ENCODE measurements at regions not wholly inside any gene's neighbourhood (a gene's known extent, or its start where the extent isn't known, plus 50 kb on each side); places are given as distances from the start of the nearest gene placed in this dataset.

DNA sequence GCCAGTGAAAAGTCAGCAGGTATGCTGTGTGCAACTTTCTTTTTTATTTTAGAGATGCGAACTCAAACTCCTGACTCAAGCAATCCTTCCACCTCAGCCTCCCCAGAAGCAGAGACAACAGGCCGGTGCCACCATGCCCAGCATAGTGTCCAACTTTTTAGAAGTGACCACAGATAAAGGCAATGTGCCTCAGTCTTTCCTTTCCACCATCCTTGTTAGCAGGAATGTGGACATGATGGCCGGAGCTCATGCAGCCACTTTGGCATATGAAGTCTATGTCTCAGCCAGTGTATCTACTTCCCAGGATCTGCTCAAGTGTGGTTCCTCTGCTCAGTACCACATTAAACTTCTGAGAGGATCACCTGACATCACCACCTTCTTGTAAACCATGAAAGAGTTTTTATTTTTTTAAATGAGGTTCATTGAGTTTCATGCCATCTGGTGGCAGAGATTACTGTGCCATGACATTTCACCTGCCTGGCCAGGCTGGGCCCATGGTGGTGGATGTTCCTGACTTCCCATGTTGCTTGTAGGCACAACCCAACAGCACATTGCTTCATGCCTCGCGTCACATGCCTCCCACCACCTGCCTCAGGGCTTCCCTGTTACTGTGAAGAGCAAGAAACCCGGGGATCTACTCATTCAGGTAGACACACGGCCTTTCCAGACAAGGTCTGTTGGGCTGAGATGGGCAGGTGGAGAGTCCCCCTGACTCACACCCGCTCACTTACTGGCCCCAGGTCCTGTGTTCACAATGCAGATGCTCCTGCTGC, 216.5 kb downstream of the LY86 start:
- peak overlapping the region in 3 of 11 experiments; percentile 57 to 74 (median 71); a peak in 6 of 22 replicates for H3K4me2 ChIP-seq
- H3K4me1 ChIP-seq: peaks cover 56 to 74% (median 63%) of the 10 kb centered on the region in 10 experiments
- no peak overlapping the region for H3K4me3 ChIP-seq
- H3K9me3 ChIP-seq (replicated peaks in 1 of 11): peaks cover 0 to 10% (median 6%) of the 10 kb centered on the region in 11 experiments; a peak in 8 of 22 replicates
- H4K20me1 ChIP-seq: no peaks in the 10 kb centered on the region
- peak overlapping the region in 1 of 11 experiments; percentile 15; a peak in 1 of 22 replicates for H3K27ac ChIP-seq
- H3K27me3 ChIP-seq: peaks cover 0 to 6% (median 0%) of the 10 kb centered on the region in 11 experiments; a peak in 1 of 22 replicates
- no peak overlapping the region for H3K9ac ChIP-seq
- TF ChIP-seq Cebpa-rat (IDR thresholded peaks at IDR 0.05): no peak
- H3K36me3 ChIP-seq: no peaks in the 10 kb centered on the region

DNA sequence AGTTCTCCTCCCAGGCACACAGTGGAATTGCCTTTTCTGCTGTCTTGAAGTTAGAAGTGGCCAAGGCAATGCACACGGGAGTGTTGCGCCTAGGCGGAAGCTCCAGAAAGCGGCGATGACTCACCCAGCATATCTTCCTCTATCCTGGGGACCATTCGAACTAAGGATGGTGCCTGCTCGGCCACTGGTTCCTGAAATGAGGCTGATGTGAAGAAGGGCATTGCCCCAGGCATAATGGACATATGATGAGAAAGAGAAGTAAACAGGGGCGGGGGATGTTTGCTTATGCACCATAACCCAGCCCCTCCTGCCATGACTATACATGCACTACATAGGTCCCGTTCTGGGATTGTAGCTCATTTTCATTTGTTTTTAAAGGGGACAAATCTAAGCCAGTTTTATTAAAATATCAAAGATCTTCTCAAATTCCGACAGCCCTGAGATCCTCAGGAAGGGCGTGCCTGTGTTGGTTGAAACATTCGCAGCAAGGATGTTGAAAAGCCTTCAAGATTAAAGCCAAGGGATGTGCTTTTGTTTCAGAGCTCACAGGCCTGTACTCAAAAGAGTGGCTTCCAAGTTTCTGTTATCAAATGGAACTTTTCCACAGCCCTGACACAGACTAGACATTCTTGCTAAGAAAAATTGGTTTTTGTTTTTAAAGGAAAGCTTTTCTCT, 218.5 kb downstream of the LY86 start:
- Histone ChIP-seq H3K4me1 (peaks cover 50 to 68% (median 57%) of the 10 kb centered on the region in 10 experiments), H3K9ac (no peak overlapping the region), H3K27me3 (peaks cover 0 to 6% (median 0%) of the 10 kb centered on the region in 11 experiments; a peak in 1 of 22 replicates), H4K20me1 (no peaks in the 10 kb centered on the region), H3K36me3 (no peaks in the 10 kb centered on the region), H3K9me3 (replicated peaks in 1 of 11) (peaks cover 0 to 10% (median 6%) of the 10 kb centered on the region in 11 experiments; a peak in 8 of 22 replicates), H3K27ac (no peak overlapping the region; a peak in 1 of 22 replicates), H3K4me2 (peak overlapping the region; percentile 40 to 74 (median 57)), H3K4me3 (no peak overlapping the region)
- TF ChIP-seq Cebpa-rat (IDR thresholded peaks at IDR 0.05): no peak

DNA sequence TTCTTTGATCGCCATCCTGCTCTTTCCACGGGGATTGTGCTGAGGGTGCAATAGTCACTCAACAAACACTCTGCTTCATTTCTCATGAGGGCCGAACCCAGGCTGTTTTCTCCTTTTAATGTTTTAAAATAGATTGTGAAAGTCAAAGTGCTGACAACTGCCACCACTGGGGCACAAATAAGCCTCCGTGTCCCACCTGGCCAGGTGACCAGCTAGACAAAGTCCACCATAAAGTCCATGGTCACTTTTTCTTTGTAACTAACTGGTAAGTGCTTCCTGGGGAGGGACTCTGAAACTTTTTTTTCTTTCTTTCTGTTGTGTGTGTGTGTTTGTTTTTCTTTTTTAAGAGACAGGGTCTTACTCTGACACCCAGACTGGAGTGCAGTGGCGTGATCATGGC, 219.8 kb downstream of the LY86 start:
- Histone ChIP-seq H4K20me1 (no peaks in the 10 kb centered on the region), H3K4me1 (peaks cover 47 to 61% (median 52%) of the 10 kb centered on the region in 10 experiments), H3K36me3 (no peaks in the 10 kb centered on the region), H3K9me3 (replicated peaks in 1 of 11) (peaks cover 0 to 10% (median 6%) of the 10 kb centered on the region in 11 experiments; a peak in 8 of 22 replicates), H3K27ac (no peak overlapping the region), H3K27me3 (peaks cover 0 to 4% (median 0%) of the 10 kb centered on the region in 11 experiments; a peak in 1 of 22 replicates), H3K4me2 (no peak overlapping the region), H3K4me3 (no peak overlapping the region), H3K9ac (no peak overlapping the region)
- TF ChIP-seq Cebpa-rat (IDR thresholded peaks at IDR 0.05): no peak

DNA sequence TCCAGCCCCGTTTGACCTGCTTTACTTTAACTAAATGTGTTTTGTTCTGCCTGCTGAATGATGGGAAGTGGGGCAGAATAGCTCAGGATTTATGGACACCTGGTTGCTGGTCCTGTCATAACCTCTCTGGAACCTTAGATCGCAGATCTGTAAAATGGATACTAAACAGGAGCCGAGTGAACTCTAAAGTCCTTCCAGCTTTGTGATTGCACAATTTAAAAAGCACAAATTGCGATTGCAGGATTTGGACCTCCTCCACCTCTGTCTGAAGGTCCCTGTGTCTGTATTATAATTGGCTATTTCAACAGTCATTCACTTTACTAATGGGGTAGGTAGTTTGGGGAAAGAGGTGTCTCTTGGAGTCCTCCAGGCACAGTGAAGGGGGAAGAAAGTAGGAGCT, 220.4 kb downstream of the LY86 start:
- peaks cover 44 to 61% (median 51%) of the 10 kb centered on the region in 10 experiments for H3K4me1 ChIP-seq
- no peaks in the 10 kb centered on the region for H4K20me1 ChIP-seq
- H3K27ac ChIP-seq: no peak overlapping the region
- no peak overlapping the region for H3K4me3 ChIP-seq
- H3K9me3 ChIP-seq (replicated peaks in 1 of 11): peaks cover 0 to 10% (median 6%) of the 10 kb centered on the region in 11 experiments; a peak in 8 of 22 replicates
- peak in 1 of 11 experiments; percentile 45; a peak in 1 of 22 replicates for TF ChIP-seq Cebpa-rat (IDR thresholded peaks at IDR 0.05)
- H3K4me2 ChIP-seq: no peak overlapping the region
- H3K9ac ChIP-seq: no peak overlapping the region
- no peaks in the 10 kb centered on the region for H3K36me3 ChIP-seq
- no peaks in the 10 kb centered on the region for H3K27me3 ChIP-seq

DNA sequence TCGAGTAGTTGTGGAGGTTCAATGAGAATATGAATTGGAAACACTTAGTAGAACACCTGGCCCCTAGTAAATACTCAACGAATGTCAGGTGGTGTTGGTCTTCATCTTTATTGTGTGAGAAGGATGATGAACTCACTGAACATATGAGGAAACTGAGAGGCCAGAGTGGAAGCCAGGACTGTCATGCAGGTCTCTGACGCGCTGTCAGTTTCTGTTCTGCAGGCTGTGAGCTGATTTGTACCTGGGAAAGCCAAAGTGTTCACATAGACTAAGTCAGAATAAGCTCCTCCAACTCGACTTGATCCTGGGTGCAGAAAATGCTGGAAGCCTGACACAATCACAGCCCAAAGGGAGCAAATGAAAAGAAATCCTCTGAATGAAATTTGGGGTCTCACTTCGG, 222.2 kb downstream of the LY86 start:
- H3K4me2 ChIP-seq: peak overlapping the region; percentile 79 to 96 (median 86)
- peak overlapping the region in 7 of 11 experiments; percentile 38 to 54 (median 47); a peak in 10 of 22 replicates for H3K9ac ChIP-seq
- peak overlapping the region in 9 of 10 experiments; percentile 40 to 59 (median 49); a peak in 15 of 20 replicates for H3K4me3 ChIP-seq

DNA sequence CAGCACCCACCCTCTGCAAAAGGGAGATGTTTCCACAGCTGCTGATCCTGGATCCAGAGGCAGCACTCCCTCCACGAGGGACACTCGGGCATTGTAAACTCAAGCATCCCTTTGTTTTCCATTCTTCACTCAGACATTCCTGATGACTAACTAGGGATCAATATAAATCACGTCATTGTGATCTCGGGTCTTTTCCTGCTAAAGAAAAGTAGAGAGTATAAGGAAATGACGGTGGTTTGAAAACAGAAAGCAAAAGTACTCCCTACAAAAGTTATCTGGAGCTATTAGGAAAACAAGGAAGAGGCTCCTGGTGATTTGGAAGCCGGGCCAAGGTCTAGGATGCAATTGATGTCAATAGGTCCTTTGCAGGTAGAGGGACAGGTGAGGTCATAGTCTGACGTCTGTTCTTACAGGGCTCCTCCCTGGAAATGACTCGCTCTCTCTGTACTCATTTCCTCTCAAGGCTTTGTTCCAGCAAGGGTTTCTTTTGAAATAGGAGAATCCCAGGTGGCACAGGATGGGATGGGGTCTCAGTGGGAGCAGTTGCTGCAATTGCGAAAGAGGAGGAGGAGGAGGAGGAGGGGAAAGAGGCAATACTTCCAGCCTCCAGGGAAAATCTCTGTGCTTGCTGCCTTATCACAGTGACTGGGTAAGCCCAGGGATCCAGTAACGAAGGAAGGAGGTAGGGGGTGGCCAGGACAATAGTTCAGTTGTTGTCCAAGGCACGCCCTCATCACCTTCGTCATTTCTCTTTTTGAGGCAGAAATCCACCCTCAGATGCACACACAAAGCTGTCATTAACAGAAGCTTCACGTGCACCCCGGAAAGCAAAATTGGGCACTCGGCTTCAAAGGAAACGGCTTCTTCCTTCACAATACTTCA, 222.8 kb downstream of the LY86 start:
- peak overlapping the region in 10 of 11 experiments; percentile 8 to 70 (median 57); a peak in 20 of 22 replicates for H3K27ac ChIP-seq
- no peaks in the 10 kb centered on the region for H3K36me3 ChIP-seq
- H4K20me1 ChIP-seq: no peaks in the 10 kb centered on the region
- no peaks in the 10 kb centered on the region for H3K9me3 ChIP-seq (replicated peaks in 1 of 11)
- peak overlapping the region; percentile 40 to 59 (median 48) for H3K4me3 ChIP-seq
- H3K4me1 ChIP-seq: peaks cover 43 to 59% (median 49%) of the 10 kb centered on the region in 10 experiments
- no peaks in the 10 kb centered on the region for H3K27me3 ChIP-seq
- peak in 4 of 11 experiments; percentile 52 to 87 (median 64); a peak in 7 of 22 replicates for TF ChIP-seq Cebpa-rat (IDR thresholded peaks at IDR 0.05)
- peak overlapping the region; percentile 25 to 59 (median 48); a peak in 19 of 22 replicates for H3K9ac ChIP-seq
- H3K4me2 ChIP-seq: peak overlapping the region; percentile 79 to 96 (median 86)

More for the DNA sequence above, 222.2 kb downstream of the LY86 start:
- H3K4me1 ChIP-seq: peaks cover 50 to 63% (median 55%) of the 10 kb centered on the region in 10 experiments
- no peaks in the 10 kb centered on the region for H3K9me3 ChIP-seq (replicated peaks in 1 of 11)
- no peaks in the 10 kb centered on the region for H4K20me1 ChIP-seq
- no peaks in the 10 kb centered on the region for H3K27me3 ChIP-seq
- TF ChIP-seq Cebpa-rat (IDR thresholded peaks at IDR 0.05): no peak
- H3K27ac ChIP-seq: peak overlapping the region in 9 of 11 experiments; percentile 41 to 70 (median 57); a peak in 16 of 22 replicates
- no peaks in the 10 kb centered on the region for H3K36me3 ChIP-seq

DNA sequence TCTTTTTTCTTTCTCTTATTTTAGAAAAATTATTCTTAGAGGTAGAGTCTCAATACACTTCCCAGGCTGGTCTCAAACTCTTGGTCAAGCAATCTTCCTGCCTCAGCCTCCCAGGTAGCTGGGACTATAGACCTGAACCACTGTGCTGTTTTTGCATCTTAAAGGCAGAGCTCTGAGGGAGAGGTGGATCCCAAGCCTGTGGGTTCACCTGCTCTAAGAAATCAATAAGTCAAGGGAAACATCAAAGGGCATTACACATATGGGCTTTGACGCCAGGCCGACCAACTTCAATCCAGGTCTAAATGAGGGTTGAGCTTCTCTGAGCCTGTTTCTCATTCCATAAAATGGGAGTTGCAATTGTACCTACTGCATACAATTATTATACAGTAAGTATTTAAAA, 223.9 kb downstream of the LY86 start:
- Histone ChIP-seq H4K20me1 (no peaks in the 10 kb centered on the region), H3K36me3 (no peaks in the 10 kb centered on the region), H3K9ac (peak overlapping the region in 2 of 11 experiments; percentile 38 to 54; a peak in 3 of 22 replicates), H3K27me3 (no peaks in the 10 kb centered on the region), H3K4me3 (no peak overlapping the region), H3K27ac (peak overlapping the region in 5 of 11 experiments; percentile 41 to 64 (median 57); a peak in 6 of 22 replicates), H3K4me1 (peaks cover 35 to 50% (median 43%) of the 10 kb centered on the region in 10 experiments), H3K4me2 (peak overlapping the region; percentile 79 to 96 (median 86); a peak in 21 of 22 replicates), H3K9me3 (replicated peaks in 1 of 11) (no peaks in the 10 kb centered on the region)
- no peak for TF ChIP-seq Cebpa-rat (IDR thresholded peaks at IDR 0.05)

DNA sequence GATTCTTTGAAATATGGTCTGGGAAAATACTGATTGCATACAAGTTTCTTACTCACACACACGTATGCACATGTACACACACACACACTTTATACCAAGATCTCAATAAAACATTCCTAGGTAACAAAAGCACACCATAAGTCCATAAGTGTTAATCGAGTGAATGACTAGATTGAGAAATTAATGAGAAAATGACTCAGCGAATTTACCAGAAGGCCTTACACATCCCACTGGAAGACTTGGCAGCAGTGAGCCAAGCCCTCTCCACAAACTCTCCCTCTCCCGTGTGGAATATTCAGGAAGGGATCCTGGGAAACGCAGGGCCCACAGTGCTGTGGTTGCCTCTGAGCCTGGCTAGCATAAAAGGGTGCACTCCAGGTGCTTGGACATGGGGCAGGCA, 227.2 kb downstream of the LY86 start:
- Histone ChIP-seq H3K27me3 (peaks cover 0 to 7% (median 0%) of the 10 kb centered on the region in 11 experiments; a peak in 1 of 22 replicates), H3K4me3 (no peak overlapping the region), H3K9ac (no peak overlapping the region), H3K4me1 (peaks cover 45 to 75% (median 54%) of the 10 kb centered on the region in 10 experiments), H3K4me2 (0 out of 22 replicates have a peak overlapping the region, but pooled peaks of 2 of the 11 experiments have one; percentile 2 to 13), H3K27ac (no peak overlapping the region; a peak in 1 of 22 replicates), H3K9me3 (replicated peaks in 1 of 11) (no peaks in the 10 kb centered on the region), H4K20me1 (no peaks in the 10 kb centered on the region), H3K36me3 (no peaks in the 10 kb centered on the region)
- TF ChIP-seq Cebpa-rat (IDR thresholded peaks at IDR 0.05): no peak
